GM18520 (cell line): ENCODE measurements at regions not wholly inside any gene's neighbourhood (a gene's known extent, or its start where the extent isn't known, plus 50 kb on each side); places are given as distances from the start of the nearest gene placed in this dataset.
"Not testable (repeated sequence)": the region's sequence is repeated elsewhere in the genome, so short reads cannot be mapped to it uniquely, and the experiment has no call there.

Experiments
- ATAC-seq: cut with Tn5 transposase; IDR thresholded peaks from one replicate; pipeline ENCODE4 v1.9.1; 2021; ENCODE audit not compliant: unreplicated experiment

GRCh38 chr3:26252001-26252400, 370.6 kb upstream of the LRRC3B start:
- ATAC-seq, result no peak

- ATAC-seq, result no peak
These were observed 366.3 kb upstream of the LRRC3B start for GRCh38 chr3:26256224-26256623.

- ATAC-seq, result no peak
These were observed 363.4 kb upstream of the LRRC3B start for GRCh38 chr3:26259176-26259575.

DNA sequence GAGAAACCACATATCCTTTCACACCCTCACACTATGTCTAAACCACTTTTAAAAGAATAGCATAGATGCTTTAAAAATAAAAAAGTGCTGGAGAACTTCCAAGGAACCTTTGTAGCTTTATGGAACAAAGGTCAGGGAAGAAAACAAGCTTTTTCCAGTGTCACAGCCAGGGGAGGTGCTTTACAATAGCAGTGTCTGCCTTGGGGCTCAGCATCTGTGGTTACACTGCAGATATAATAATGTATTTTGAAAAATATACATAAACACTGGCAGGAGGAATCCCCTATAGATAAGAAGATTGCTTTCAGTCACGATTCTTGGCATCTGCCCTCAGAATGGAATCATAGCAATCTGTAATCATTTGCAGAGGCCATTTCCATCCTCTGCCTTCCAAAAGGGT, 362.4 kb upstream of the LRRC3B start:
- no peak for ATAC-seq

GRCh38 chr3:26264708-26265107, 357.9 kb upstream of the LRRC3B start:
- ATAC-seq, result no peak

DNA sequence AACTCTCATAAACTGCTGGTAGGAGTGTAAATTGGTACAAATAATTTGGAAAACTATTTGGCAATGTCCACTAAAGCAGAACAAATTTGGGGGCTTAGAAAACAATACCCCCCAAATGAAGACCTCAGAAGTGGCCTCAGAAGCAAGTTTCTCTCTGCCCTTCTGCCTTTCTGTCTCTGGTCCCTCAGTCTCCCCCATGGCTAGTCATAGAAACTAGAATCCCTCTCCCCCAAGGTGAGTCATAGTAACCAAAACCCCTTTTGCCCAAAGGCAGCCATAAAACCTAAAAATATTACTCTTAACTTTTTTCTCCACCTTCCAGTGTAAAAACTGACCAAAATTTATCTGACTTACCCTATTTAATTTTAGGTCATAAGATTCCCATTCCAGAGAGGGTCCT, 350.7 kb upstream of the LRRC3B start:
- no peak for ATAC-seq

DNA sequence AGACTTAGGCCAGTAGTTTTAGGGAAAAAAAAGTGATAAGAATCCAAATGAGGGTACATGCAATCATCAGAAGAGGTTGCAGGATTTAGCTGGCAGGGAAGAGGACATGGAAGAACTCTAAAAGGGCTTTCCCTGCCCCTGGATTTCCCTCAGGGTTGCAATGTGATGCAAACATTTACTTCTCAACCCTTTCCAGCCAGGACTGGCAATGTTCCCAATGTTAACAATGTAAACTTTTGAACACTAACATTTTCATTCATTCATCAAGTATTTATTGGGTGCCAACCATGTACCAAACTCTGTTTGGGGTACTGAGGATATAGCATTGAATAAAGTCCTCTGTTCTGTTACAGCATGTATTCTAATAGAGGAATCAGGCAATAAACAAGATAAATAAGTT, 349.4 kb upstream of the LRRC3B start:
- ATAC-seq, result no peak

- ATAC-seq, result no peak
These were observed 343.5 kb upstream of the LRRC3B start for GRCh38 chr3:26279091-26279490.

GRCh38 chr3:26280517-26280916, 342.1 kb upstream of the LRRC3B start:
- ATAC-seq, result no peak

DNA sequence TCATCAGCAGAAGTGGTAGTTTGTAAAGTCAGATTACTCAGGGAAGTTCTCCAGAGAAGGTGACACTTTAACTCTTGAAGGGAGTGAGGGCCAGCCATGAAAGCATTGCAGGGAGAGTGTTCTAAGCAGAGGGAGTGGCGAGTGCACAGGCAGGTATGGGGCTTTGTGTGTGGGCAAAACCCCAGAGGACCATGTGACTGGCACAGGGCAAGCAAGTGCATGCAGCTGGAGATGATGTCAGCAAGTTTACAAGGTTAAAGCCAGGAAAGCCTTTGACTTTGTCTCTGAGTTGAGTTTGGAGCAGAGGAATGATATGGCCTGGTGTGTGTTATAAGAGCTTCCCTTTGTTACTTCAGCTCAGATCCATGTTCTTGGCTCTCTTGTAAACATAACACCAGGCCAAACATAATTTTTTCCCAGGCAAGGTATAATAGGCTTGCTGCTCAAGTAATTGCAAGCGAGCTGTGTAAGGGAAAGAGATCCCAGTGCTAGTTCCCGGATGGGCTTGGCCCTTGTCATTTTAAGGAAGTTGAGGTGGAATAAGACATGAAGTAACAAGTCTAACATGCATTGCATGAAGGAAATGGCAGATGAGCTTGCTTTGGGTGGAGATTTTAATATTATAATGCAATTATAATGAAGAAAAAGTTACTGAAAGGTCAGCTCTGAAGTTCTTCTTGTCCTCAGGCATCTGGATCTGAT, 341.1 kb upstream of the LRRC3B start:
- ATAC-seq, result no peak

GRCh38 chr3:26284503-26284902, 338.1 kb upstream of the LRRC3B start:
- ATAC-seq, result not testable (repeated sequence)

DNA sequence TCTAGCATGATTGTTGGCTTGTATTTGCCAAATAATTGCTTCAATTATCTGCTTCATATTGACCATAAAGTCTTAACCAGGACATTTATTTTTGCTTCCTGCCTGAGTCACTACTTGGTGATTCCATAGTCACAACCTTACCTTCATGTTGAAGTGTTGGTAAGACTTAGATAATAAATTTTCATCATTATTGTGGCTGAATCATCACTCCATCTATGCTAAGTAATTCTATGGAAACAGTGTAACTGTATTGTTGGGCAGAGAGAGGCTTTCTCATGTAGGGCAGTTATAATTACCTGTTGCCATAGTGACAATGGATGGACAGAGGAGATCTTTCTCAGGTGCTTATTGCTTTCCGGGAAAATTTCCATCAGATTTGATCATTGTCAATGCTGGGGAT, 330.7 kb upstream of the LRRC3B start:
- ATAC-seq, result no peak

DNA sequence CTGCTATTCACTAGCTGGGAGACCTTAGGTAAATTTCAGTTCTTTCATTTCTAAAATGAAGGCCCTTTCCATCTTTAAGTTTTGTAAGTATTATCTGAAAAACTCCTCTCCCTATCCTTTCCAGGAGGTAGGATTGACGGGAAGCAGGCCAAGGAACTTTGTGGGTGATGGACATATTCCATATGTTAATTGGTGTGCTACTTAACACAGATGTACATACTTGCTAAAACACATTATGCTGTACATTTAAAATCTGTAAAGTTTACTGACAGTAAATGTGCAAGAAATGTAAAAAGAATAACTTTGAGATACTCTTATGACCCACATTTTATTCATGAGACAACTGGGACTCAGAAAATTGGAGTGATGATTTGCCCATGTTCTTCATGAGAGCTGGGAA, 329.8 kb upstream of the LRRC3B start:
- no peak for ATAC-seq

- ATAC-seq, result no peak
These were observed 329.2 kb upstream of the LRRC3B start for GRCh38 chr3:26293329-26293844.

- ATAC-seq, result no peak
These were observed 315.4 kb upstream of the LRRC3B start for GRCh38 chr3:26307192-26307591.

- ATAC-seq, result no peak
These were observed 314.8 kb upstream of the LRRC3B start for GRCh38 chr3:26307787-26308186.

DNA sequence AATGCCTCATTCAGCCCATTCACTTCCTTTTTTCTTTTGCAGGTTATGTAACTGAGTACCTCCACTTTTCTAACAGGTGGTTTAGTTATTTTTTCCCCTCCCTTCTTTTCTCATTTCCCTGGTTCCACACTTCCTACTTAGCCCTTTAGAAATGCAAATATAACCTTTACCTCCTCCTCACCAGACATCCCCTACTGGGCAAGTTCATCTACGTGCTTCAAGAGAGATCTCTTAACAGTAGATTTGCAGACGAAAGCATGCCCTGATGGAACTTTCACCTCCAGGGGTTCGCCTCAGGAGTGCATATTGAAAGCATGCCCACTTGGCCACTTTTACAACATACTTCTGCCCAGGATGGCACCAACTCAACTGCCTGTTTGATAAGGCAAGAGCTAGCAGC, 314.1 kb upstream of the LRRC3B start:
- ATAC-seq, result no peak

DNA sequence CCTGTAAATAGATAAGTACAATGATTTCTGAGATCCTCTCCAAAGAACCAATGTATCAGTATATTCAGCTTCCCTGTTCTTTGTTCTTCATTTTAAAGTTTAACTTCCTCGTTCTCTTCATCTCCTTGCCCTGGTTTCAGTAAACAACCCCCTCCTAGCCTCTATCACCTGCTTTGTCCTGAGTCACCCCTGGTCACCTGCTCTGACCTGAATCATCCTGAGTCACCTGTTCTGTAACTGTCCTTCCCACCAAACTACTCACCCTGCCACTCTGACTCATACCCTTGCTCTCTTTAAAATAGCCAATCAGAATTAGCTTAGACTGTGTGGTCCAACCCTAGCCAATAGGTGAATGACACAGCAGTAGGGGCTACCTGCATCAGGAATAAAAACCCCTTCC, 313.0 kb upstream of the LRRC3B start:
- not testable (repeated sequence) for ATAC-seq

- no peak for ATAC-seq
These were observed 309.8 kb upstream of the LRRC3B start for GRCh38 chr3:26312816-26313215.

GRCh38 chr3:26316472-26316871, 306.1 kb upstream of the LRRC3B start:
- ATAC-seq, result no peak

DNA sequence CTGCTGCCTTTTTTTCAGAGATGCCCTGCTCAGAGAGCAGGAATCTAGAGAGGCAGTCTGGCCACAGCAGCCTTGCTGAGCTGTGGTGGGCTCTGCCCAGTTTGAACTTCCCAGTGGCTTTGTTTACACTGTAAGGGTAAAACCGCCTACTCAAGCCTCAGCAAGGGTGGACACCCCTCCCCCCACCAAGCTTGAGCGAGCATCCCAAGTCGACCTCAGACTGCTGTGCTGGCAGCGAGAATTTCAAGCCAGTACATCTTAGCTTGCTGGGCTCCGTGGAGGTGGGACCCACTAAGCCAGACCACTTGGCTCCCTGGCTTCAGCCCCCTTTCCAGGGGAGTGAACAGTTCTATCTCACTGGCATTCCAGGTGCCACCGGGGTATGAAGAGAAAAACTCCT, 298.8 kb upstream of the LRRC3B start:
- ATAC-seq, result not testable (repeated sequence)

- no peak for ATAC-seq
These were observed 282.6 kb upstream of the LRRC3B start for GRCh38 chr3:26340001-26340400.

GRCh38 chr3:26343647-26344046, 278.9 kb upstream of the LRRC3B start:
- no peak for ATAC-seq
